ENCODE measurements at regions not wholly inside any gene's neighbourhood (a gene's known extent, or its start where the extent isn't known, plus 50 kb on each side); places are given as distances from the start of the nearest gene placed in this dataset.

GRCh38 chr17:77343031-77343800, 202.4 kb downstream of the SEC14L1 start:
- no peak for DNase-seq

GRCh38 chr17:77344038-77344437, 203.3 kb downstream of the SEC14L1 start:
- no peak for DNase-seq

GRCh38 chr17:77345260-77345910, 204.6 kb downstream of the SEC14L1 start:
- no peak for DNase-seq

- no peak for DNase-seq
Measured at GRCh38 chr17:77346765-77347164, 206.0 kb downstream of the SEC14L1 start.

- DNase-seq = no peak
Measured at GRCh38 chr17:77347544-77347943, 206.8 kb downstream of the SEC14L1 start.

GRCh38 chr17:77349976-77350830, 209.4 kb downstream of the SEC14L1 start:
- DNase-seq = no peak

- DNase-seq = no peak
Measured at GRCh38 chr17:77352441-77352840, 211.7 kb downstream of the SEC14L1 start.

GRCh38 chr17:77352996-77353395, 212.2 kb downstream of the SEC14L1 start:
- DNase-seq = no peak

GRCh38 chr17:77353684-77354419, 213.1 kb downstream of the SEC14L1 start:
- no peak for DNase-seq

- DNase-seq = no peak
Measured at GRCh38 chr17:77354420-77354669, 213.6 kb downstream of the SEC14L1 start.

GRCh38 chr17:77354670-77355455, 214.1 kb downstream of the SEC14L1 start:
- no peak for DNase-seq

GRCh38 chr17:77356109-77356689, 215.4 kb downstream of the SEC14L1 start:
- DNase-seq = peak; percentile 44

GRCh38 chr17:77356690-77357201, 216.0 kb downstream of the SEC14L1 start:
- DNase-seq = peak; percentile 44

- DNase-seq = no peak
Measured at GRCh38 chr17:77358801-77359200, 218.0 kb downstream of the SEC14L1 start.

- no peak for DNase-seq
Measured at GRCh38 chr17:77359236-77359635, 218.5 kb downstream of the SEC14L1 start.

- DNase-seq = no peak
Measured at GRCh38 chr17:77361986-77362620, 221.3 kb downstream of the SEC14L1 start.

GRCh38 chr17:77363821-77364361, 223.1 kb downstream of the SEC14L1 start:
- DNase-seq = no peak

- DNase-seq = no peak
Measured at GRCh38 chr17:77364381-77364911, 223.7 kb downstream of the SEC14L1 start.

GRCh38 chr17:77364941-77365583, 224.3 kb downstream of the SEC14L1 start:
- no peak for DNase-seq

GRCh38 chr17:77365584-77366186, 224.9 kb downstream of the SEC14L1 start:
- DNase-seq = peak; percentile 95
